H1 (cell line): ENCODE measurements at regions not wholly inside any gene's neighbourhood (a gene's known extent, or its start where the extent isn't known, plus 50 kb on each side); places are given as distances from the start of the nearest gene placed in this dataset.

Source experiments
- CHD2 ChIP-seq: IDR thresholded peaks from 2 replicates; pipeline ENCODE4 v1.6.1; 2012; ENCODE audit warnings: low read length, improper control_type of control experiment
- GABPA ChIP-seq: IDR thresholded peaks from 2 replicates; pipeline ENCODE4 v1.6.1; 2011; ENCODE audit warnings: mild to moderate bottlenecking, low read length, moderate library complexity, borderline replicate concordance; ENCODE audit not compliant: insufficient read depth
- HDAC6 ChIP-seq: IDR thresholded peaks from one replicate; pipeline ENCODE4 v1.7.1; 2012; ENCODE audit warnings: low read depth, mild to moderate bottlenecking, inconsistent platforms, low read length, moderate library complexity
- POLR2A ChIP-seq, 2 experiments: IDR thresholded peaks; 1 replicate in 1 of 2; 2 replicates in 1 of 2; pipeline ENCODE4 v1.6.1; 2011; ENCODE audit warnings: low read depth in 2 of 2, low read length in 2 of 2, mild to moderate bottlenecking in 2 of 2; ENCODE audit errors: control extremely low read depth in 1 of 2
- TBP ChIP-seq: IDR thresholded peaks from 2 replicates; pipeline ENCODE4 v1.6.1; 2011; ENCODE audit warnings: low read depth, low read length, improper control_type of control experiment
- TF ChIP-seq, protein P1 (sequence below): IDR thresholded peaks from 2 replicates; pipeline ENCODE4 v1.6.1; 2011; ENCODE audit warnings: low read depth, mild to moderate bottlenecking, low read length; ENCODE audit not compliant: insufficient read depth
- TF ChIP-seq, protein P2 (sequence below): IDR thresholded peaks from 2 replicates; pipeline ENCODE4 v1.6.1; 2011; ENCODE audit warnings: low read length, improper control_type of control experiment

DNA sequence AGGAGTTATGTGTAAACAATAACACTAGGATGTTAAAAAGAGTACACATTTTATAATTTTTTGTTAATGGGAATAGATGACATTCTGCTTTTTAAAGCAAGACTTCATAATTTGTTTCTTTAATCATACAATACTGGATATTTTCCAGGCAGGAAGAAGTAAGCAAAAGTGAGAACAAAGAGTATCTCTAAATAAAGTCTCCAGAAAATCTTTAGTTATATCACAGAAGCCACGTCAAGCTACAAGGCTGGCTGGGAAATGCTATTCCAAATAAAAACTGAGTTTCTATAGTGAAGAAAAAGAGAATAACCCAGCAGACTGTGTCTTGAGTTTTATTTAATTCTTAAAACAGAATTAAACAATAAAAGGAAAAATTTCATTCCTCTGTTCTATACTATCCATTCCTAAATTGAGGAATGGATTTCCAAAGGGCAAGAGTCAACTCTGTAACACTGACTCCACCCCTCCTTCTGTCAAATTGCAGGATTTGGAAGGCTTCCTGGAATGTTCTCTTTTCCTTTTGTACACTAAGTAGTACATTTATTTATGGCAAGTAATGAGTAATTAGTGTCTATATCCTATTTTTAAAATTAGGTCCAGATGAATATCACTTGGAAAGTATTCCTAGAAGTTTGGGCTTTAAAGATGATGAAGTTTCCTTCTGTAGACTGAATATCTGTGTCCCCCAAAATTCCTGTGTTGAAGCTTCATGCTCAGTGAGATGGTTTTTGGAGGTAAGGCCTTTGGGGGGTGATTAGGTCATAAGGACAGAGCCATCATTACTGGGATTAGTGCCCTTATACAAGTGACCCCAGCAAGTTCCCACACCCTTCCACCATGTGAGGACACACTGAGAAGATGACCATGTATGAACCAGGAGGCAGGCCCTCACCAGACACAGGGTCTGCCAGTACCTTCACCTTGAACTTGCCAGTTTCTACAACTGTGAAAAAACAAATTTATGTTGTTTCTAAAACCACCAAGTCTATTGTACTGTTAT is 290.9 kb downstream of the CRPPA start (continued):
- TF ChIP-seq, protein P1, sequence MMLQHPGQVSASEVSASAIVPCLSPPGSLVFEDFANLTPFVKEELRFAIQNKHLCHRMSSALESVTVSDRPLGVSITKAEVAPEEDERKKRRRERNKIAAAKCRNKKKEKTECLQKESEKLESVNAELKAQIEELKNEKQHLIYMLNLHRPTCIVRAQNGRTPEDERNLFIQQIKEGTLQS: no peak
- TF ChIP-seq CHD2 (no peak), HDAC6 (no peak), POLR2A (IDR thresholded peaks at IDR 0.05; ENCODE audit: control extremely low read depth in 1 of 2, low read depth in 2 of 2, low read length in 2 of 2) (no peak), TBP (no peak), GABPA (no peak)
- TF ChIP-seq, protein P2, sequence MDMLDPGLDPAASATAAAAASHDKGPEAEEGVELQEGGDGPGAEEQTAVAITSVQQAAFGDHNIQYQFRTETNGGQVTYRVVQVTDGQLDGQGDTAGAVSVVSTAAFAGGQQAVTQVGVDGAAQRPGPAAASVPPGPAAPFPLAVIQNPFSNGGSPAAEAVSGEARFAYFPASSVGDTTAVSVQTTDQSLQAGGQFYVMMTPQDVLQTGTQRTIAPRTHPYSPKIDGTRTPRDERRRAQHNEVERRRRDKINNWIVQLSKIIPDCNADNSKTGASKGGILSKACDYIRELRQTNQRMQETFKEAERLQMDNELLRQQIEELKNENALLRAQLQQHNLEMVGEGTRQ: no peak
